ENCODE measurements at regions not wholly inside any gene's neighbourhood (a gene's known extent, or its start where the extent isn't known, plus 50 kb on each side); places are given as distances from the start of the nearest gene placed in this dataset.

DNA sequence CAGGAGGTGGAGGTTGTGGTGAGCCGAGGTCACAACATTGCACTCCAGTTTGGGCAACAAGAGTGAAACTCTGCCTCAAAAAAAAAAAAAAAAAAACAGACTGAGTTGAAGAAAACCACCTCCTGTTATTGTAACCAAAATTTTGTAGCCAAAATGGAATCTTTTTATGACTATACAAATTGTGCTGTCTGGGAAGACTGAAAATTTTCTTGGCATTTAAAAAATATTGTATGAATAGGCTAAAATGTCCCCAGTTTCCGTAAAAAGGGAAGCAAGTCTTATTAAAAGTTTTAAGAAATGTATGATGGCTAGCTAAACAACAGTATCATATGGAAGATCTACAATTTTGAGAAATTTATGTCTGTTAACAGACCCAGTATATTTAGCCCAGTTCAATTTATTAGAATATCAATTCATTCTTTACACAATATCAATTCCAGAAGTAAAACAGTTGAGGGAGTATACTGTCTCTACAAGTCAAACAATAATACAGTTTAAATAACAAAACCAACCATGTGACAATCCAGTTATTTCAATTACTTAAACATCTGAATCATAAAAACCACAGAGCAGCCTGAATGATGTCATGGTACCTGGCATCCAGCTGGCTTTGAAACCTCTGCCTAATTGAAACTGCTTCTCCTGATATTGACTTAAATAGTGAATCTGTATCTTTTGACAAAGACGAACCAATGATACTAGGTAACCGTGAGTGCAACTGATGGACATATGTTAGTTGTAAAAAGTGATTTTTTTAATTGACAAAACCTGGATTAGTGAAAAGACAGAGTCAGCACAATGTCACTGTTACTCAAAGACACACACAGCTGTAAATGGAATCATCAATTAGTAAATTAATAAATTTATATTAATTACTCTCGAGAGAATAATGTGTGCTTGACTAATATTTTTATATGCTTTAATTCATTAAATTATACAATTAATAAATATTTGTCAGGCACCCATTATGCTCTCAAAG lies 166.6 kb upstream of the MARCKS start:
- TF ChIP-seq, protein P1, sequence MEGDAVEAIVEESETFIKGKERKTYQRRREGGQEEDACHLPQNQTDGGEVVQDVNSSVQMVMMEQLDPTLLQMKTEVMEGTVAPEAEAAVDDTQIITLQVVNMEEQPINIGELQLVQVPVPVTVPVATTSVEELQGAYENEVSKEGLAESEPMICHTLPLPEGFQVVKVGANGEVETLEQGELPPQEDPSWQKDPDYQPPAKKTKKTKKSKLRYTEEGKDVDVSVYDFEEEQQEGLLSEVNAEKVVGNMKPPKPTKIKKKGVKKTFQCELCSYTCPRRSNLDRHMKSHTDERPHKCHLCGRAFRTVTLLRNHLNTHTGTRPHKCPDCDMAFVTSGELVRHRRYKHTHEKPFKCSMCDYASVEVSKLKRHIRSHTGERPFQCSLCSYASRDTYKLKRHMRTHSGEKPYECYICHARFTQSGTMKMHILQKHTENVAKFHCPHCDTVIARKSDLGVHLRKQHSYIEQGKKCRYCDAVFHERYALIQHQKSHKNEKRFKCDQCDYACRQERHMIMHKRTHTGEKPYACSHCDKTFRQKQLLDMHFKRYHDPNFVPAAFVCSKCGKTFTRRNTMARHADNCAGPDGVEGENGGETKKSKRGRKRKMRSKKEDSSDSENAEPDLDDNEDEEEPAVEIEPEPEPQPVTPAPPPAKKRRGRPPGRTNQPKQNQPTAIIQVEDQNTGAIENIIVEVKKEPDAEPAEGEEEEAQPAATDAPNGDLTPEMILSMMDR (IDR thresholded peaks at IDR 0.05): no peak
- TF ChIP-seq POLR2A (IDR thresholded peaks at IDR 0.05): no peak
